GM19351 (cell line): ENCODE measurements at regions not wholly inside any gene's neighbourhood (a gene's known extent, or its start where the extent isn't known, plus 50 kb on each side); places are given as distances from the start of the nearest gene placed in this dataset.

Source experiments
- ATAC-seq: cut with Tn5 transposase; IDR thresholded peaks from one replicate; pipeline ENCODE4 v1.9.1; 2021; ENCODE audit warnings: mild to moderate bottlenecking, moderate library complexity; ENCODE audit not compliant: unreplicated experiment

DNA sequence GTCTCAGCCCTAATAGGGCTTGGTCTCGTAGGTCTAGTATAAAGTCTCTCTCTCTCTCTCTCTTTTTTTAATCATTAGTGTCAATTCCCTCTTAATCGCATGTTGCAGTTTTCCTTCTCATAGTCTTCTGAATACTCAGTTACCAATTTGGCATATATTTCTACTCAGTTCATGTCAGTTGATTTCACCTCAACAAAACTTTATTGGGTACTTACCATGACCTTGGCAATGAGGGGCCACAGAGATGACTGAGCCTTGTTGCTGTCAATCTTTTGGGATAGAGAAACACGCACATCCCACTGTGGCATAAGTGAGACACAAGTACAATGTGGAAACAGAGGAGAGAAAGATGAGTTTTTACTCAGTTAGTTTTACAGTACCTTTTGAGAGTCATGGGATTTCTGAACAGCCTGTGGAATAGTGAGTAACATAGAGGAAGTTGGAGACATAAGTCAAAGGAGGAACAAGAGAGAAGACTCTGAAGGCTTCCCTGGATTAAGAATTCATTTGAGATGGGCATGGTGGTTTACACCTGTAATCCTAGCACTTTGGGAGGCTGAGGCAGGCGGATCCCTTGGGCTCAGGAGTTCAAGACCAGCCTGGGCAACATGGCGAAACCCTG lies 150.2 kb upstream of the CBLB start:
- ATAC-seq = no peak

DNA sequence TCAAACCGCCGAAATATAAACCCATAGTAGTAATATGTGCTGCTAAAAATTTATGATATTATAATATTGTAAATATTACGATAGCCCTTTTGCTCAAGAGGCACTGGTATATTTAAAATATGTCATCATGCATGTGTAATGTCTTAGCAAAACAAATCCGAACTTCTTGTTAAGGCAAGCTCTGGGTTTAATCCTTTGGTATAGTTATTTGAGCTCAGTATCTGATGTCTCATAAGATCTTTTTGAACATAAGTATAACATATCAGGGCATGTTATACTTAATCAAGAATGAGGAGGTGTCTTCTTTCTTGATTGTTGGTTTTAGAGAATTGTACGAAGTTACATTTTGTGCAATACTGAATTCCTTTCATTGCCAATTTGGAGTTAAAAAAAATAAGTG lies 154.1 kb upstream of the CBLB start:
- no peak for ATAC-seq

DNA sequence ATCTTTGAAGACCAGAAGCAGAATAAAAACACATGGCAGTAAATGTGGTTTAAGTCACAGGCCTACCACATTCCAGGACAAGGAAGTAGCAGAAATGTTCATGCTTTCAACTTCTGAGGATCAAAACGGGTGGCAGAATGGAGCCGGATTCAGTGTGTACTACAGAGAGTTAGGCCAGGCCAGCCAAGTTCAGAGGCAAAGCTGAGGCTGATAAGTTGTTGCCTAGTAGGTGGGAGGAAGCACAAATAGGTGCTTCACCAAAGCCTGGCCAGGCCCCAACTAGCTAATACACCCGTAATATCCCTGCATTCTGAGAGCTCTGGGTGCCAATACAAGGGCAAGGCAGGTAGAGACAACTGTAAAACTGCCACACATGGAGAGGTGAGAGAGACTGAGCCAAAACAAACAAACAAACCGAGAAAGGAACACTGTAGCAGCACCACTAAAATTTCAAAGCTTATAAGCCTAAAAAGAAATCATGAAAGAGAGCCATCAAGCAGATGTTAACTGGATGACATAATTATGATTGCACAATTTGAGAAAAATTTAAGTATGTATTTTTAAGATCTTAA lies 156.4 kb upstream of the CBLB start:
- no peak for ATAC-seq

DNA sequence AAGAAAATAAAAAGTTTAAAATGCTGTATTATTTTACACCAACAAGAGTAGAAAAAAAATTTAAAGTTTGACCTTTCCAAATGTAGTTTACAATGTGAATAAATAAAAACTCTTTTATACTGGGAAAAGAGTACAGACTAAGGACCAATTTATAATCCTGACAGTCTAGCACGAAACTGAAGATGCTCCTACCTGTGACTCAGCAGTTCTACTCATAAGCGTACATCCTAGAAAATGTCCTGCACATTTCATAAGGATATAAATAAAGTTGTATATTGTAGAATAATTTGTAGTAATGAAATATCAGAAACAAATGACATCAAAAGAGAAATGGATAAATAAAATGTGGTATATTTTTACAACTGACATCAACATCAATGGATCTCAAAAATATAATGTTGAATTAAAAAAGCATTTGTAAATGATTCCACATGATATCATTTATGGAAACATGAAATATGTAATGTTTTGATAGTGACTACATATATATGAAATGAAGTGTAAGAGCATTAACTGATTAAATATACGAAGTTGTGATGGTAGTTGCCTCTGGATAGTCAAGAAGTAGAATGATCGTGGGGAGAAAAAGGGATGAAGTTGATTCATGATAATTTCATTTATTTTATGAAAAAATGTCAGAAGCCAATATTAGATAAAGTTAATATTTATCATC lies 161.3 kb upstream of the CBLB start:
- ATAC-seq = no peak

DNA sequence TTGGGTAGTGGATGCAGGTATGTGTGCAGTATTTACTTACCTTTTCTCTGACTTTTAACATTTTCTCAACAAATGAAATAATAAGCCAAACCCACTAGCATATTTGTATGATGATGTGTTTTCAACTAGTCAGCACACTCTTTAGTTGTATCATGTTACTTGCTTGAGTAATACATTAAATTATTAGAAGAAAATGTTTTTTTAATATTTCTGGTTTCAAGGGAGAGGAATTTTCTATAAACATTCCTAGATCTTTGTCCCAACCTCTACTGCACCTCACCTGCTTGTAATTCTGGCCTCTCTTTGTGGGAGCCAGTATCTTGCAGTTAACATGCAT lies 161.8 kb upstream of the CBLB start:
- ATAC-seq = no peak

DNA sequence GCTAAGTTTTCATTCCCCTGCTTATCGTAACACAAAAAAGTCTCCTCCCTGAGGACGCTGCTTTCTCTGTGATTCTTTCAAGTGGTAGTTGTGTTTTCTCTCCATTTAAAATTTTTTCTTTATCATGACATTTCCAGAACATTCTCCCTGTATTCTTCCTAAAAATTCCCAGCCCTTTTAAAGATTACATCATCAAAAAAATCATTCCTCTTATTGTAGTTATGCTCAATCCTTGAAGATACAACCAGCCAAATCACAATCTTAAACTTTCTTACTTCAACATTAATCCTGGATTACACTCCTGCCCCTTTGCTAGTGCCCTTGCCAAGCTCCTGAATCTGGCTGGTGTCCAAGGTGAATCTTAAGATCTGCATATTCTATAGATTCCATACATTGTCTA lies 163.7 kb upstream of the CBLB start:
- no peak for ATAC-seq

DNA sequence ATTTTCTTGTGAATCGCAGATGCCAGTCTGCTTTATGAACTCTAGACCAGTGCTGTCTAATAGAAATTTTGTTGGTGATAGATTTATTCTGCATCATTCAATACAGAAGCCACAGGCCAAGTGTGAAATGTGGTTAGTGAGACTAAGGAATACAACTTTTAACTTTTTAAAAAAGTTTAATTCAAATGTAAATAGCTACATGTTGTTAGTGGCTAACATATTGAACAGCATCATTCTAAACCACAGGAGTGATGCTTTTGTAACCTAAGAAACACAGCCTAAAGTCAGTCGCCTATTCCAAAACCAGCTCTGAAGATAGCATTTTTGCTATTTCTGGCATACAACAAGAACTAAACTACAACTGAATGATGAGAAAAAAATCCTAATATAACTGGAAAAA lies 164.8 kb upstream of the CBLB start:
- ATAC-seq = no peak

DNA sequence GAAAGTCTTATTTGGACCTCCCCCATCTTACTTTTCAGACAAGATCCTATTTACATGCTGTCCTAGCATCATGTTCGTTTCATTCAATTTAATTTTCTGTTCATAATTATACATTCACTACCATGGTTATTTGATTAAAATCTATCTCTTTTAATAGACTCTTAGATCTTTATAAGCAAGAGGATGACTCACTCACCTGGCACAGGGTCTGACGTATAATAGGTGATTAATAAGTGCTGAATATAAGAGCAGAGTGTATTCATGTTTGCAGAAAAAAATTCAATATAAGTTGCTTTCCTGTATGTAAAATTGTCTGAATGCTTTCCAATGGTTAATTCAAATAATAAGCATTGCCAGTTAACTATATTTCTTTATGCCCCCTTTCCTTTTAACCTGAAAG lies 165.5 kb upstream of the CBLB start:
- no peak for ATAC-seq

DNA sequence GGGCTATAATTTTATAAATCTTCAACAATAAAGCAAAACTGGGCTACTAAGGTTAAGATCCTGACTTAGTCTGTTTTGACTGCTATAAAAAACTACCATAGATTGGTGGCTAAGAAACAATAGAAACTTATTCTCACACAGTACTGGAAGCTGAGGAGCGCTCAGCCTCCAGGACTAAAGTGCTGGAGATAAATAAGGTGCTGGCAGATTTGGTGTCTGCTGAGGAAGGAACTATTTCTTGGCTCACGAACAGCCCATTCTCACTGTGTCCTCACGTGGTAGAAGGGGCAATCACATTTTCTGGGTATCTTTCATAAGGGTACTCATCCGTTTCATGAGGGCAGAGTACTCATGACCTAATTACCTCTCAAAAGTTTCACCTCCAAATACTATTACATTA lies 166.8 kb upstream of the CBLB start:
- no peak for ATAC-seq

DNA sequence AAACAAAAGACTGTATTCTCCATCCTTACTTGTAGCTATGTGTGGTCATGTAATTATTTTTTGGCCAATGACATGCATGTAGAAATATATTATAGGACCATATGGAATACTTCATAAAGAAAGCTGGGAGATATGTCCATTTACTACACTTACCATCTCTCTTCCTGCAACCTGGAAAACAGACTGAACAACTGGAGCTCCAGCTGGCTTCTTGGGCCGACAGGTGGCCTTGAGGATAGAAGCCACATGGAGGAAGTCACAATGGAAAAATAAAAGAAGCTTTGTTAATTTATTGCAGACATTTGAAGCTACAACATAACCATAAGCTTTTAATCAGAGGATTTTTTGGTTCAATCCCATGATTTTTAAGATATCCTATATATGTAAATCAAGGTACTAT lies 167.9 kb upstream of the CBLB start:
- no peak for ATAC-seq

DNA sequence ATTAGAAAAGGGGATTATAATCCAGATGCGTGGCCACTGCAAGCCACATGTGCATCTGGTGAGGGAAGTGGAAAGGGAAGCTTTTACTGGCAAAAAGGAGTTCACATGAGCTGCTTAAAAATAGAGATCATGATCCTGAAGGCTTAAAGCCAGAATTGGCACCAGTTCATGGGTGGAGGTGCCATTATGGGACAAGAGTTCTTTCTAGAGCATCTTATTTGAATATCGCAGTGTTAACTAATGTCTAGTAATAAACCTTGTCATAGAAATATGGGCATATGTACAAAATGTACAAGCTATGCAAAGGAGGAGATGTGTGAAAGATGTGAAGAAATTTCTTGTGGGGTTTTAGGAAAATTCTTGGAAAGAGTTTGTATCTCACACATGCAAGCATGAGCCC lies 178.4 kb upstream of the CBLB start:
- no peak for ATAC-seq

DNA sequence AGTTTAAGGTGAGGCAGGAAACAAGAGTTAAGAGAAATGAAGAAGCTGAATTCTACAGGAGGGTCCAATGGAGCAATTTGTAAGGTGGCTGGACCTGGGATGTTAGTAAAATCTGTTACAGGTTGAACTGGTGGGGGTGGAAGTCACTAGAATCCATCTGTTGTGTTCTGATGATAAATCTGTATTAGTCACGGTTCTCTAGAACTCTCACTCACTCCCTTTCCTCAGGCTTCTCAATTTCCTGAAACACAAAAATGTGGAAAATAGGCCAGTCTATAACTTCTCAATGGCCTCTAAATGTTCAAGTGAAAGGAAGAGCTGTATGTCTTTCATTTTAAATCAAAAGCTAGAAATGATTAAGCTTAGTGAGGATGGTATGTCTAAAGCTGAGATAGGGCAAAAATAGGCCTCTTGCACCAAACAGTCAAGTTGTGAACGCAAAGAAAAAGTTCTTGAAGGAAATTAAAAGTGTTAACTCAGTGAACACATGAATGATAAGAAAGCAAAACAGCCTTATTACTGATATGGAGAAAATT lies 180.2 kb upstream of the CBLB start:
- no peak for ATAC-seq

DNA sequence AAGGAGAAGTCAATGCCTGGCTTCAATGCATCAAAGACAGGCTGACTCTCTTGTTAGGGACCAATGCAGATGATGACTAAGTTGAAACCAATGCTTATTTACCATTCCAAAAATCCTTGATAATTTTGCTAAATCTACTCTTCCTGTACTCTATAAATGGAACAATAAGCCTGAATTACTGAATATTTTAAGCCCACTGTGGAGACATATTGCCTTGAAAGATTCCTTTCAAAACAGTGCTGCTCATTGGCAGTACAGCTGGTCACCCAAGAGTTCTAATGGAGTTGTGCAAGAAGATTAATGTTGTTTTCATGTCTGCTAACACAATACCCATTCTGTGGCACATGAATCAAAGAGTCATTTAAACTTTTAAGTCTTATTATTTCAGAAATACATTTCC lies 181.0 kb upstream of the CBLB start:
- ATAC-seq = no peak

DNA sequence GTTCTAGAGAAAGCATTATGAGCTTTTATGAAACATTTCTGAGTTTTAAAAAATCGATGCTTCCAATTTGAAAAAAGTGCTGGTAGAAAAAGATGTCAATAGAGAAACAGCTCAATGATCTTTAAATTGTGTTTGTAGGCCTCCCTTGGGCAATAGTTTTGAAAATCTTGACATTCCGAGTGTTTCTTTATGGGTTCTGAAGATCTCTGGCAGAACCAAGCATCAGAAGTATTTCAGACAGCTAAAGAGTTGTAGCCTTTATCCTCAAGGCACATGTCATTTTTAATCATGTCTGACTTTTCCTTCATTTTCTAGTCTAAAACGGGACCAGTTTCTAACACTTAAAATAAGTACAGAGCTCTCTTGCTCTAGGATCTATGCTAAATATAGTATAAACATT lies 188.1 kb upstream of the CBLB start:
- no peak for ATAC-seq

DNA sequence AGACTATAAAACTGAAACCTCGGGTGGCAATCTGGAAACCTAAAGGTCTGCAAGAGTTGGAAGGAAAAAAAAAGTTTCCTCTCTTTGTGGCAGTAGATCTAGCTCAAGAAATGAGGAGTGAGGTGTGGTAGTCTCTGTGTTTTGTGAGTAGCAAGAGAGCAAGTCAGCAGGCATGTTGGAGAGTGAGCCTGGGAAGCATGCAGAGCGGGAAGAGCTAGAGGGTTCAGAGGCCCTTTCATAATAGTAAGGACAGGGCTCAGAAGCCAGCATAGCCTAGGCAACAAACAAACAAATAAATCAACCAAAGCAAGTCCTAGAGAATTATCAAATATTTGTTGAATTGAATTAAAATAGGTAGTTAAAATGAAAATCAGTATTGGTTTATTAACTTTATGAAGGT lies 189.7 kb upstream of the CBLB start:
- ATAC-seq = no peak

DNA sequence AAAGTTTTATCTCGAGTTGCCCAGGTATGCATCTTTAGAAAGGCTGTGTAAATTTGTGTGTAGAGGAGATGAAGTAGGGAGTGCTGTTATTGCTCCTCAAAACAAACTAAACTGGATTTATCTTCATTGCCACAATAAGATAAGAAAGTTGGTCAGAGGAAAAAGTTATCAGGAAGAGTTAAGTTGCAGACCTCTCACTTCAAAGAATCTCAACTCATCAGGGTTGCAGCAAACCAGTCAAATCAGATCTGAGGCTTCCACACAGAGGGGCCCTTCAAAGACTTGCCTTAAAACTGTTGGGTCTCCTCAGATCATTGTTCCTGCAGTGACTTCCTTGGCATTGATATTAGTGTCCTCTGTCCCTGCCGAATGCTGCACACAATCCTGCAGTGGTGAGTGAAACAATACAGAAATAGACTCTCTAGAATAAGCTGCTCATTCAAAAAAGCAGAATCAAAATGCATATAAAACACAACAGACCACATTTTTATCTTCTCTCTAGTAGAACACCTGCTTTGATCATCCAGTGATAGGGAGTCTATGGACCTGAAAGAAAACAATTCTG lies 191.2 kb upstream of the CBLB start:
- no peak for ATAC-seq

DNA sequence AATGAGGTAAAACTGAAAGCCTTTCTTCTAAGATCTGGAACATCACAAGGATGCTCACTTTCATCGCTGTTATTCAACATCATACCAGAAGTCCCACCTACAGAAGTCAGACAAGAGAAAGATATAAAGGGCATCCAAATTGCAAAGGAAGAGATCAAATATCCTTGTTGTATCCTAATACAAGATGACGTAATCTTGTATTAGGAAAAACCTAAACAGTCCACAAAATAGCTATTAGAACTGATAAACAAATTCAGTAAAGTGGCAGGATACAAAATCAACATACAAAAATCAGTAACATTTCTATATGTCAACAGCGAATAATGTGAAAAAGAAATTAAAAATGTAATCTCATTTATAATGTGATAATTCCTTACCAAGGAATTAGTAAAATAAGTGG lies 195.1 kb upstream of the CBLB start:
- no peak for ATAC-seq

DNA sequence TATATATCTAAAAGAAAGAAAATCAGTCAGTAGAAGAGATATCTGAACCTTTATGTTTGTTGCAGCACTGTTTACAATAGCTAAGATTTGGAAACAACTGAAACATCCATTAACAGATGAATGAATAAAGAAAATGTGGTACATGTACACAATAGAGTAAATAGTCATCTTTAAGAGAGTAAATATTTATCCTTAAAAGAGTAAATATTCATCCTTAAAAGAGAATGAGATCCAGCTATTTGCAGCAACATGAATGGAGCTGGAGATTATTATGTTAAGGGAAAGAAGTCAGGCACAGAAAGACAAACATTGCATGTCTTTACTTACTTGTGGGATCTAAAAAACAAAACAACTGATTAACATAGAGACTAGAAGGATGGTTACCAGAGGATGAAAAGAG lies 197.0 kb upstream of the CBLB start:
- ATAC-seq = no peak

DNA sequence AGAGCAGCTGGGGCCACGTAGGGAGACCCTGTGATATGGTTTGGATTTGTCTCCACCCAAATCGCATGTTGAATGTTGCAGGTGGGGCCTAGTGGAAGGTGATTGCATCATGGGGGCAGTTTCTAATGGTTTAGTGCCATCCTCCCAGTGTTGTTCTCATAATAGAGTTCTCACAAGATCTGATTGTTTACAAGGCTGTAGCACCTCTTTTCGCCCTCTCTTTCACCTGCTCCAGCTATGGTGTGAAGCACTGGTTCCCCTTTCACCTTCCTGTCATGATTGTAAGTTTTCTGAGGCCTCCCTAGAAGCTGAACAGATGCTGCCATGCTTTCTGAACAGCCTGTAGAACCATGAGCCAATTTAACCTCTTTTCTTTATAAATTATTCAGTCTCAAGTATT lies 198.9 kb upstream of the CBLB start:
- peak; percentile 85 for ATAC-seq

DNA sequence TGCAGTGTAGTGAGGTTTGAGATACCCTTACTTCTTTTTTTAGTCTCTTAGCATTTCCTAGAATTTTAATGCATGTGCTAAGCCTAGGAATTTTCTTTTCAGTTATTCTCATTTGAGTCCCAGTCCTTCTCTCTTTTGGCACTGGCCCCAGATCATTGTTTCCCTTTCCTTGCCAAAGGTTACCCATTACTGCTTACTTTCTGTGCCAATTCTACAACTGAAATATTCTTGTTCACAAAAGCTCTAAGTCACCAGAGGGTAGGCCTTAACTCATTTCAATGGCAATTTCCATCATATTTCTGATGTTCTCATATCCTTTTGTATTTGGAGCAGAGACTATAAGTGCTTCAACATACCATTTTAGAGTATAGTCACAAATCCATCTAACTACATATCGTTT lies 199.6 kb upstream of the CBLB start:
- ATAC-seq = no peak

DNA sequence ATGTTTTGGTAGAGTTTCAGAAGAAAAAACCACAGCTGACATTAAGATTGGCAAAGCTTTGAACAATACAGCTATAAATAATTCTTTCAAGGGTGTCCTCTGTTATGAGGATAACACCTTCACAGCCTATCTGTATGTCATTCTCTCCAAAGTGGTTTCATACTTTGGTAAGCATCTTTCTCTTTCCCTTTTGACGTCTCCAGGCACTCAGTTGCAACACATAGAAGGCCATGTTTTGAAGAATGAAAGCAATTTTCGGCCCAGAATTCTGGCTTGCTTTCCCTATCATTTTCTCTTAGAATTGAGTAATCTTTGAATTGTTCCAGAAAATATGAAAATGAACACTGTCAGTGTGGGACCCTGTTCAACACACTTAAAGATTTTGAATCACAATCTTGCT lies 200.0 kb upstream of the CBLB start:
- peak; percentile 69 for ATAC-seq

DNA sequence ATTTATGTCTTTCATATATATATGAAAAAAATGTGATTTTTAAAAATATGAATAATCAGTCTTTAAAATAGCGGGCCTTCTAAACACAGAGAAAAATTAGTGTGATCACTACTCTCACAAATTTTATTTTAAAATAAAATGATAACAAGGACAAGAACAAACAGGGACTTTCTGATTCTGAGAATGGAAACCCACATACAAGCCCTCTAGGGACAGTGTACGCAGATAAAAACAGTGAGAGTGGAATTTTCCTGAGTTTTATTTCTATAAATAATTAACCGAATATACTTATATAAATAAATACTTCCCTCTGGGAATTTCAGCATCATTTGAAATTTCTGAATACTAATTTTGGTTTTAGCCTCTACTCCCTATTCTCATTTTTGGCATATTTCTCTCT lies 201.4 kb upstream of the CBLB start:
- no peak for ATAC-seq
